PFSK-1 (cell line): ENCODE measurements at regions not wholly inside any gene's neighbourhood (a gene's known extent, or its start where the extent isn't known, plus 50 kb on each side); places are given as distances from the start of the nearest gene placed in this dataset.

Experiments
- FOXP2 ChIP-seq: optimal IDR thresholded peaks from 2 replicates; pipeline ENCODE3; 2011; ENCODE audit warnings: borderline replicate concordance, control low read depth, inconsistent platforms; ENCODE audit not compliant: insufficient read depth; ENCODE audit errors: extremely low read length, extremely low read depth
- POLR2AphosphoS5 ChIP-seq: IDR thresholded peaks from 2 replicates; pipeline ENCODE4 v1.6.1; 2012; ENCODE audit warnings: low read depth, mild to moderate bottlenecking, control low read depth, low read length, moderate library complexity
- SIN3A ChIP-seq: IDR thresholded peaks from 2 replicates; pipeline ENCODE4 v1.6.1; 2012; ENCODE audit warnings: mild to moderate bottlenecking, low read length, moderate library complexity, borderline replicate concordance; ENCODE audit not compliant: insufficient read depth
- TAF1 ChIP-seq: IDR thresholded peaks from 2 replicates; pipeline ENCODE4 v1.6.1; 2012; ENCODE audit warnings: low read length, control low read depth, borderline replicate concordance; ENCODE audit not compliant: insufficient read depth
- TF ChIP-seq, protein P1 (sequence below), 2 experiments: IDR thresholded peaks; 2 replicates each; pipeline versions ENCODE4 v1.6.1 to v1.8.0; 2011 to 2012; ENCODE audit warnings: low read depth in 2 of 2, low read length in 2 of 2, control low read depth in 1 of 2, inconsistent platforms in 1 of 2, mild to moderate bottlenecking in 1 of 2, moderate library complexity in 1 of 2; ENCODE audit not compliant: insufficient read depth in 1 of 2

GRCh38 chr2:164323978-164324377 lies 297.3 kb downstream of the GRB14 start:
- TF ChIP-seq, protein P1, sequence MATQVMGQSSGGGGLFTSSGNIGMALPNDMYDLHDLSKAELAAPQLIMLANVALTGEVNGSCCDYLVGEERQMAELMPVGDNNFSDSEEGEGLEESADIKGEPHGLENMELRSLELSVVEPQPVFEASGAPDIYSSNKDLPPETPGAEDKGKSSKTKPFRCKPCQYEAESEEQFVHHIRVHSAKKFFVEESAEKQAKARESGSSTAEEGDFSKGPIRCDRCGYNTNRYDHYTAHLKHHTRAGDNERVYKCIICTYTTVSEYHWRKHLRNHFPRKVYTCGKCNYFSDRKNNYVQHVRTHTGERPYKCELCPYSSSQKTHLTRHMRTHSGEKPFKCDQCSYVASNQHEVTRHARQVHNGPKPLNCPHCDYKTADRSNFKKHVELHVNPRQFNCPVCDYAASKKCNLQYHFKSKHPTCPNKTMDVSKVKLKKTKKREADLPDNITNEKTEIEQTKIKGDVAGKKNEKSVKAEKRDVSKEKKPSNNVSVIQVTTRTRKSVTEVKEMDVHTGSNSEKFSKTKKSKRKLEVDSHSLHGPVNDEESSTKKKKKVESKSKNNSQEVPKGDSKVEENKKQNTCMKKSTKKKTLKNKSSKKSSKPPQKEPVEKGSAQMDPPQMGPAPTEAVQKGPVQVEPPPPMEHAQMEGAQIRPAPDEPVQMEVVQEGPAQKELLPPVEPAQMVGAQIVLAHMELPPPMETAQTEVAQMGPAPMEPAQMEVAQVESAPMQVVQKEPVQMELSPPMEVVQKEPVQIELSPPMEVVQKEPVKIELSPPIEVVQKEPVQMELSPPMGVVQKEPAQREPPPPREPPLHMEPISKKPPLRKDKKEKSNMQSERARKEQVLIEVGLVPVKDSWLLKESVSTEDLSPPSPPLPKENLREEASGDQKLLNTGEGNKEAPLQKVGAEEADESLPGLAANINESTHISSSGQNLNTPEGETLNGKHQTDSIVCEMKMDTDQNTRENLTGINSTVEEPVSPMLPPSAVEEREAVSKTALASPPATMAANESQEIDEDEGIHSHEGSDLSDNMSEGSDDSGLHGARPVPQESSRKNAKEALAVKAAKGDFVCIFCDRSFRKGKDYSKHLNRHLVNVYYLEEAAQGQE (IDR thresholded peaks at IDR 0.05; ENCODE audit: insufficient read depth in 1 of 2, low read depth in 2 of 2, low read length in 2 of 2): no peak
- TF ChIP-seq TAF1: no peak
- TF ChIP-seq POLR2AphosphoS5: no peak
- no peak for TF ChIP-seq SIN3A
- no peak for TF ChIP-seq FOXP2

DNA sequence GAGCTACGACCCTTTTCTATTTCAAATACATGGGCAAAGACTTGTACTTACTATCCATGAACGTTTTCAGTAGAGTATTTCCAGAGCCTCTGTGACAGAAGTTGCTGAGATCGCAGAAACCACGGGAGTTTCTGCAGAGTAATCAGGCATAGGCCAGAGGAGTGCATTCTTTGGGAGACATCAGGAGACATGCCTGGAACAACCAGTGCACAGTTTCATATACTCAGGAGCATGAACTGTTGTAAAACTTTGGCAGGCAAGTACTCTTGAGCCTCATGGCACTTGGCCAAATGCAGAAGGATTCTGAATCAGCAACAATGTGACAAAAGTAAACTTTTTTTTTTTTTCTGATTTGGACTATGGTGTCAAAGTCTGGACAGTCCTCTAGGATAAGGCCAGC lies 307.1 kb downstream of the GRB14 start:
- TF ChIP-seq POLR2AphosphoS5: no peak
- no peak for TF ChIP-seq TAF1
- no peak for TF ChIP-seq SIN3A
- TF ChIP-seq, protein P1 (IDR thresholded peaks at IDR 0.05; ENCODE audit: insufficient read depth in 1 of 2, low read depth in 2 of 2, low read length in 2 of 2): no peak
- TF ChIP-seq FOXP2: no peak

DNA sequence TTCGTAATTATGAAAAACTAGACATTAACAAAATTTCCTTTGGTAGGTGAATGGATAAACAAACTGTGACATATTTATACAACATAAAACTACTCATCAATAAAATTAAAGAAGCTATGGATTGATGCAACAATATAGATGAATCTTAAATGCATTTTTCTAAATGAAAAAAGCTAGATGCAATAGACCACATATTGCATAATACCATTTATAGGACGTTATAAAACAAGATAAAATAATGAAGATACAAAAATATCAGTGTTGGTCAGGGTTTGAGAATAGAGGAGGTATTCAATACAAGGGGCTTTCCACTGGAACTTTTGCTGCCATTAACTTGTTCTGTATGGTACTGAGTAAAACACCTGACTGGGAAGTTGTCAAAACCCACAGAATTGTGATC lies 314.4 kb downstream of the GRB14 start:
- TF ChIP-seq, protein P1 (IDR thresholded peaks at IDR 0.05; ENCODE audit: insufficient read depth in 1 of 2, low read depth in 2 of 2, low read length in 2 of 2): no peak
- TF ChIP-seq FOXP2: no peak
- TF ChIP-seq SIN3A: no peak
- TF ChIP-seq POLR2AphosphoS5: no peak
- TF ChIP-seq TAF1: no peak

- TF ChIP-seq TAF1 (no peak), SIN3A (no peak), FOXP2 (no peak), POLR2AphosphoS5 (no peak)
- TF ChIP-seq, protein P1 (IDR thresholded peaks at IDR 0.05; ENCODE audit: insufficient read depth in 1 of 2, low read depth in 2 of 2, low read length in 2 of 2): no peak
Measured at GRCh38 chr2:164302786-164303185, 318.5 kb downstream of the GRB14 start.

- TF ChIP-seq SIN3A: no peak
- TF ChIP-seq TAF1: no peak
- TF ChIP-seq, protein P1 (IDR thresholded peaks at IDR 0.05; ENCODE audit: insufficient read depth in 1 of 2, low read depth in 2 of 2, low read length in 2 of 2): no peak
- TF ChIP-seq FOXP2: no peak
- TF ChIP-seq POLR2AphosphoS5: no peak
Measured at GRCh38 chr2:164288235-164288634, 333.0 kb downstream of the GRB14 start.
